ENCODE measurements at regions not wholly inside any gene's neighbourhood (a gene's known extent, or its start where the extent isn't known, plus 50 kb on each side); places are given as distances from the start of the nearest gene placed in this dataset.
"Not testable (repeated sequence)": the region's sequence is repeated elsewhere in the genome, so short reads cannot be mapped to it uniquely, and the experiment has no call there.

GRCh38 chr15:36152936-36153335, 426.5 kb upstream of the CDIN1 start:
- peaks cover 3% of the 10 kb centered on the region for H3K27me3 Mint-ChIP-seq (ENCODE audit: low read depth, poor library complexity)
- no peak overlapping the region for H3K27ac Mint-ChIP-seq
- TF ChIP-seq CTCF (IDR thresholded peaks at IDR 0.05), result no peak
- H3K4me3 Mint-ChIP-seq, result no peak overlapping the region
- no peaks in the 10 kb centered on the region for H3K4me1 Mint-ChIP-seq
- no peaks in the 10 kb centered on the region for H3K36me3 Mint-ChIP-seq (ENCODE audit: low read depth)
- no peak for DNase-seq
- H3K9me3 Mint-ChIP-seq, result peaks cover 21% of the 10 kb centered on the region

GRCh38 chr15:36156879-36157427, 422.5 kb upstream of the CDIN1 start:
- Mint-ChIP-seq H3K9me3 (no peaks in the 10 kb centered on the region), H3K4me1 (no peaks in the 10 kb centered on the region), H3K4me3 (no peak overlapping the region), H3K27ac (no peak overlapping the region), H3K36me3 (ENCODE audit: low read depth) (no peaks in the 10 kb centered on the region), H3K27me3 (ENCODE audit: low read depth, poor library complexity) (peaks cover 7% of the 10 kb centered on the region)
- TF ChIP-seq CTCF (IDR thresholded peaks at IDR 0.05), result no peak
- DNase-seq, result no peak

GRCh38 chr15:36160351-36160750, 419.1 kb upstream of the CDIN1 start:
- no peaks in the 10 kb centered on the region for H3K4me1 Mint-ChIP-seq
- TF ChIP-seq CTCF (IDR thresholded peaks at IDR 0.05), result no peak
- no peak for DNase-seq
- no peak overlapping the region for H3K4me3 Mint-ChIP-seq
- H3K9me3 Mint-ChIP-seq, result peaks cover 7% of the 10 kb centered on the region
- no peak overlapping the region for H3K27ac Mint-ChIP-seq
- peaks cover 7% of the 10 kb centered on the region for H3K27me3 Mint-ChIP-seq (ENCODE audit: low read depth, poor library complexity)
- no peaks in the 10 kb centered on the region for H3K36me3 Mint-ChIP-seq (ENCODE audit: low read depth)

GRCh38 chr15:36161108-36161507, 418.3 kb upstream of the CDIN1 start:
- Mint-ChIP-seq H3K4me3 (no peak overlapping the region), H3K36me3 (ENCODE audit: low read depth) (no peaks in the 10 kb centered on the region), H3K27me3 (ENCODE audit: low read depth, poor library complexity) (peaks cover 7% of the 10 kb centered on the region), H3K27ac (no peak overlapping the region), H3K9me3 (peaks cover 11% of the 10 kb centered on the region), H3K4me1 (no peaks in the 10 kb centered on the region)
- no peak for TF ChIP-seq CTCF (IDR thresholded peaks at IDR 0.05)
- no peak for DNase-seq

- DNase-seq, result no peak
- H3K4me1 Mint-ChIP-seq, result no peaks in the 10 kb centered on the region
- H3K27ac Mint-ChIP-seq, result no peak overlapping the region
- H3K27me3 Mint-ChIP-seq (ENCODE audit: low read depth, poor library complexity), result peaks cover 9% of the 10 kb centered on the region
- H3K9me3 Mint-ChIP-seq, result peaks cover 14% of the 10 kb centered on the region
- no peak overlapping the region for H3K4me3 Mint-ChIP-seq
- no peaks in the 10 kb centered on the region for H3K36me3 Mint-ChIP-seq (ENCODE audit: low read depth)
- TF ChIP-seq CTCF (IDR thresholded peaks at IDR 0.05), result no peak
Observed at GRCh38 chr15:36161771-36162212, 417.6 kb upstream of the CDIN1 start.

GRCh38 chr15:36163983-36164382, 415.4 kb upstream of the CDIN1 start:
- not testable (repeated sequence) for H3K36me3 Mint-ChIP-seq (ENCODE audit: low read depth); H3K4me3 Mint-ChIP-seq; H3K4me1 Mint-ChIP-seq; H3K27ac Mint-ChIP-seq; H3K27me3 Mint-ChIP-seq (ENCODE audit: low read depth, poor library complexity); DNase-seq
- peaks cover 14% of the 10 kb centered on the region for H3K9me3 Mint-ChIP-seq
